ENCODE measurements at regions not wholly inside any gene's neighbourhood (a gene's known extent, or its start where the extent isn't known, plus 50 kb on each side); places are given as distances from the start of the nearest gene placed in this dataset.

GRCh38 chr1:31504001-31504400 lies 72.3 kb upstream of the TINAGL1 start:
- TF ChIP-seq SUZ12 (IDR thresholded peaks at IDR 0.05) (no peak), FOXA1 (IDR thresholded peaks at IDR 0.05) (no peak), FOXM1 (IDR thresholded peaks at IDR 0.05; ENCODE audit: borderline replicate concordance) (no peak), ZNF384 (IDR thresholded peaks at IDR 0.05) (no peak), CTBP1 (IDR thresholded peaks at IDR 0.05; ENCODE audit: borderline replicate concordance) (no peak), TARDBP (IDR thresholded peaks at IDR 0.05) (no peak), FOXK2 (IDR thresholded peaks at IDR 0.05) (no peak), BHLHE40 (IDR thresholded peaks at IDR 0.05; ENCODE audit: borderline replicate concordance) (no peak), SP1 (IDR thresholded peaks at IDR 0.05) (no peak), NFRKB (IDR thresholded peaks at IDR 0.05) (no peak)
